ENCODE measurements at regions not wholly inside any gene's neighbourhood (a gene's known extent, or its start where the extent isn't known, plus 50 kb on each side); places are given as distances from the start of the nearest gene placed in this dataset.

GRCh38 chr11:93080146-93080759 lies 110.8 kb downstream of the MTNR1B start:
- no peak for DNase-seq

- DNase-seq = no peak
Measured at GRCh38 chr11:93081694-93082093, 112.2 kb downstream of the MTNR1B start.

DNA sequence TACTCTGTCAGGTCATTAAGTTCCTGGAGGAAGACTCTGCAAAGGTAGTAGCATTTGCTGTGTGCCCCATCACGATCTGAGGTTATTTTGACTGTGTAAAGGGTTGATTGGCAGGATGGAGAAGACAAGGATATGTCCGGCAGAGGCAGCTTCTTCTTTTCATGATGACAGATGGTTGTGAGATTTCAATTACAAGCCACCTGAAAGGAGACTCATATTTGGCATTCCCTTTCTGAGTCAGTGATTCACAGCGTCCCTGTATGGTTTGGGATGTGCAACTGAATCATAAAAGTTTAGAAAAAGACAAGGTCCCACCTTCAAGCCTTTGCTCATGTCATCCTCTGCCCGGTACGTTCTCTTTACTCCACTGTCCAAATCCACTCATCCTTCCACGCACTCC lies 113.4 kb downstream of the MTNR1B start:
- no peak for DNase-seq

DNA sequence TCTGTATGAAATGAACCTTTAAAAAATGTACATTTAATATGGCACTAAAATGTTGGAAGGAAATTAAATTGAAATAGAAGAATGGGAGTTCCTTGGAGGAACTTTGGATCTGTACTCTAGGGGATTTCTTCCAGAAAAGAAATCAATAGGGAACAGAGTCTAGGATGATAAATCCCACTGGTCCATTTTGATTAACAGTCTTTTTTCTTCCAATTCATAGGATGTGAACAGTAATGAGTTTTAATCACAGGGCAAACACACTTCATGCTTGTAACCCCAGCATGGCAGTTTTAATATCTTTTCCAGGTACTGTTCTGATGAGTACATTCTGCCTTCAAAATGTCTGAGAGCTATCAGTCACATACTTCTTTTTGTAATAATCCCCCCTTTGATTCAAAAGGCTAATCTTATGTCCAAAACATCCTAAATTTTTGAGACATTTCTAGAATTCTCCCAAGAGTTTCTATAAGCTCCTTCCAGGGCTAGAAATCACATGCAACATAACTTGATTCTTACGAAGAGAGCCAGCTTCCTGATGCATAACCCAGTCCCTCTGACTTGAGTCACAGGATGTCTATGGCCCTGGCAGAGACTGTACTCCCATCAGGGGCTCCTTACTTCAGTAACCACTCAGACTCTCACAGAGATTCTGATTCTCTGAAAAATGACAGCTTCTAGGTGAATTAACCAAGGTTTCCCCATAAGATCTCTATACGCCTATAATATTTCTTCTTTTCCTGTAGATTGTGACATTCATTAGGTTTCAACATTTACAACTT lies 112.9 kb downstream of the SLC36A4 start:
- peak; percentile 4 for DNase-seq

- DNase-seq = peak; percentile 10
Measured at GRCh38 chr11:93089474-93090102, 108.2 kb downstream of the SLC36A4 start.
